Sciatic nerve (tissue), 2 donors: ENCODE measurements at regions not wholly inside any gene's neighbourhood (a gene's known extent, or its start where the extent isn't known, plus 50 kb on each side); places are given as distances from the start of the nearest gene placed in this dataset.
"Not testable (repeated sequence)": the region's sequence is repeated elsewhere in the genome, so short reads cannot be mapped to it uniquely, and the experiment has no call there.

ENCODE experiments used
- ATAC-seq: fragments of 200-7000 bp; cut with Tn5 transposase; one replicate; pipeline ENCODE4 v1.9.1; 2020; ENCODE audit warnings: mild to moderate bottlenecking, moderate library complexity
- DNase-seq: peaks from one replicate; pipeline ENCODE4 v3.0.0-alpha.2; 2020; ENCODE audit warnings: low spot score
- intact Hi-C: fragments of 100-400 bp; cut with DNase I; formaldehyde crosslinking; loops from one replicate; pipeline ENCODE4 v1.14.2; 2022
- donor health status: DM: no; HTN: no; CAD: no.
- donor health status: DM: no; HTN: no; CAD: no.

DNA sequence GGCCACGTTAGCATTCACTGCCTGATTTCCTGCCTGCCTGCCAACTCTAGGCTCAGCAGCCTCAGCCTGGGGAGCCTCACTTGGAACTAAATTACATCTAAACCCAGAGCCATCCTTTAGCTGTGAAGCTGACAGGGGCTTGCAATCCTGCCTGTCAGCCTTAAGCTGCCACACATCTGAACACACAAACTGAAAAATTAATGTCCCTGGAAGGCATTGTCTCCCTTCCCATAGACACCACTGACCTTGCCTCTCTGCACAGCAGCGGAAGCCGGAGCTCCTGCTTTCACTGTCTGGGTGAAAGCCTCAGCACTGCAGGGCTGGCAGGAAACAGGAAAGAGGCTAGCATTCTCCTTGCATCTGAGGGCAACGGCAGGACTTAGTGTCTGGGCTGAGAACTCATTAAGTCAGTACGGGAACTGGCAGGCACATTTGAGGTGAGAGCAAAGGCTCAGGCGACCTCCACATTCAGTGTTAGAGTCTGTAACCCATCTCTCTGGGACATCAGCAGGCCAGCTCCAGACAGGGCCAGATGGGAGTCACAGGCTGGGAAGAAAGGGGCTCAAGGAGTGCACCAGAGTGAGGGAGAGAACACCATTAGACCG, 452.4 kb upstream of the C16orf82 start:
- DNase-seq (no peak), ATAC-seq (no peak)
- intact Hi-C loops: no loop called here

DNA sequence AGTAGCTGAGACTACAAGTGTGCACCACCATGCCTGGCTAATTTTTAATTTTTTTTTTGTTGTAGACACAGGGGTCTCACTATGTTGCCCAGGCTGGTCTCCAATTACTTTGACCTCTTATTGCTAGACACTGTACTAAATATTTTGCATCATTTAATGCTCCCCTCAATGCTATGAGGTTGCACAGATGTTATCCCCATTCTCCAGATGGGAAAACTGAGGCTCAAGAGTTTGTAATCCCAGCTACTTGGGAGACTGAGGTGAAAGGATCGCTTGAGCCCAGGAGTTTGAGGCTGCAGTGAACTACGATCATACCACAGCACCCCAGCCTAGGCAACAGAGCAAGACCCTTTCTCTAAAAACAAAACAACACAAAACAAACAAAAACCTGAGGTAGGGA, 443.3 kb upstream of the C16orf82 start:
- no peak for DNase-seq
- ATAC-seq: no peak
- intact Hi-C loops: no loop called here

DNA sequence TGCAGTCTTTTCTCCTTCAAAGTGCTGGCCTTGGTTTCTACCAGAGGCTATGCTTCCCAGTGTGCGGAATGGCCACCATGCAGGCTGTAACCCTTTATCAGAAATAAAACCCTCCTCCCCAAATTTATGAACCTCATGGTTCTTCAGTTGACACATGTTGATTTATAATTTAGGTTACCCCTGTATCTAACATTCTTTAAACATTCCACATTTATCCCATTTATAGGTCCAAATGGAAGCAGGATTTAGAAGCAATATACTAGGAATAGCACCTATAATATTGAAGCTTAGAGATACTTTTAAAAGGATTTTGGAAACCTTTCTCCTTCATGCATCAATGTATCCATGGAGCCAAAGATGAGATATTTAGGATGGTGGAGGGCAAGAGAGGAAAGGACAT, 438.8 kb upstream of the C16orf82 start:
- no peak for DNase-seq
- ATAC-seq: no peak
- intact Hi-C loops: no loop called here

DNA sequence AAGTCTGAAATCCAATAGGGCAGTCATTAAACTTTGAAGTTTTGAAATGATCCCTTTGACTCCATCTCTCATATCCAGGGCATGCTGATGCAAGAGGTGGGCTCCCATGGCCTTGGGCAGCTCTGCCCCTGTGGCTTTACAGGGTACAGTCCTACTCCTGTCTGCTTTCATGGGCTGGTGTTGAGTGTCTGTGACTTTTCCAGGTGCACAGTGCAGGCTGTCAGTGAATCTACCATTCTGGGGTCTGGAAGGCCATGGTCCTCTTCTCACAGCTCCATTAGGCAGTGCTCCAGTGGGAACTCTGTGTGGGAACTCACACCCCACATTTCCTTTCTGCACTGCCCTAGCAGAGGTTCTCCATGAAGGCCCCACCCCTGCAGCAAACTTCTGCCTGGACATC, 435.4 kb upstream of the C16orf82 start:
- ATAC-seq, DNase-seq, intact Hi-C loops: not testable (repeated sequence)

DNA sequence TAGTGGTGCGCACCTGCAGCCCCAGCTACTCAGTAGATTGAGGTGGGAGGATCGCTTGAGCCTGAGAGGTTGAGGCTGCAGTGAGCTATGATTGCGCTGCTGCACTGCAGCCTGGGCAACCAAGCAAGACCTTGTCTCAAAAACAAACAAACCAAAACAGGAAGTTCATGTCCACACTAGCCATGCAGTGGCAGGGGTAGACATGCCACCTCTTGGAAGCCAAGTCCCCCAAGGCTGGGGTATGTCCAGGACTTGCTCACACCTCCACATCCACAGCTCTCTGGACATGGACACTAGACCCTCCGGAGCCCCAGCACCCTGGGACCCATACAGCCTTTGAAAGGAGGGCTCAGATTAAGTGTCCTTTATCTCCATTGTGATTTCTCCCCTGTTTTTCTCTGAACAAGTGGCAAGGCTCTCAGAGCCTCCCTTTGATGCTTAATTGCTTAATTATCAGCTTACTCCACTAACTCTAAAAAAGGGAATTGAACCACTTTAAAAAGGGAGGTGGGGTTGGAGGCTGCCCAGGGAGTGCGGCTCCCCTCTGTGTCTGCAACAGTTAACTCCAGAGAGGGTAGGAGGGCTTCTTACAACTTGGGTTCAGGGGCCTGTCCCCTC, 424.6 kb upstream of the C16orf82 start:
- DNase-seq (no peak), ATAC-seq (no peak)
- intact Hi-C loops: loop anchor here (10.0 kb wide), 1 partner anchor 47 kb away; no protein-coding TSS in a partner anchor

DNA sequence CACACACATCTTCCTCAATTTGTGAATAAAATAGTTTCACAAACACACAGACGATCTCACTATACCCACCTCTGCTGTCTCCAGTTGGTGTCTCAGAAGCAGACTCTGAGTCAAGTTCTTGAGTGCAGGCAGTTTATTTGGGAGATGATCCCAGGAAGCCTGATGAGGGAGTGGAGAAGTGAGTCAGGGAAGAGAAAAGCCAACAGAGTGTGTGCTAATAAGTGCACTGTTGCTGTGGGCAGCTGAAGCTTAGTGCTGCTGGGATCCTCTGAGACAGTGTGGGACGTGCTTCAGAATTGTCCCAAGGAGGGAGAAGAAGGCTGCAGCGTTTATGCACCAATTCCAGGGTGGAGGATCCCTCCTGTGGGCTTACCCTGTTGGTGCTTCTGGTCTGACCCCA, 423.2 kb upstream of the C16orf82 start:
- intact Hi-C loops: loop anchor here (10.0 kb wide), 1 partner anchor 49 kb away; no protein-coding TSS in a partner anchor
- ATAC-seq: no peak
- no peak for DNase-seq

DNA sequence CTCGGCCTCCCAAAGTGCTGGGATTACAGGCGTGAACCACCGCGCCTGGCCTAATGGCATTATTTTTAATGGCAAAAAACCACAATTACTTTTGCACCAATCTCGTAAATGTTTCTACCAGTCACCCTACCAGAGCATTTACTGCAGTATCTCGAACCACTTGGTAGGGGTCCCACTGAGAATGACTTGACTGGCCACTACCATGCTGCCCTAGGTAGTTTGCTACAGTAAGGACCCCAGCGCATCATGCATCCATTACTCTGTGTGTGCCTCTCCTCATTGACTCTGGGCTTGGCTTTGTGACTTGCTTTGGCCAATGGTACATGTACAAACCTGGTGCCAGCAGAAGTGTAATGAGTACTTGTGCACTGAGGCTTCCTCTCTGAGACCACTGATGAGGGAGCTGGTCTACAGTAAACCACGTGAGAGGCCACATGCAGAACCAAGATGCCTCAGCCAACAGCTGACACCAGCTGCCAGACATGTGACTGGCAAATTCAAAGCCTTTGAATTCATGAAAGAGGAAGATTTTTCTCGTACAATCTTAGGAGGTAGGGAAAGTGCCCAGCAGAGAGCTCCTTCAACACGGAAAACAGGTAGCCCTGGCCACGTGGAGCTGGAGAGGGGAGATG, 421.7 kb upstream of the C16orf82 start:
- intact Hi-C loops: loop anchor here (10.0 kb wide), 1 partner anchor 50 kb away; no protein-coding TSS in a partner anchor

DNA sequence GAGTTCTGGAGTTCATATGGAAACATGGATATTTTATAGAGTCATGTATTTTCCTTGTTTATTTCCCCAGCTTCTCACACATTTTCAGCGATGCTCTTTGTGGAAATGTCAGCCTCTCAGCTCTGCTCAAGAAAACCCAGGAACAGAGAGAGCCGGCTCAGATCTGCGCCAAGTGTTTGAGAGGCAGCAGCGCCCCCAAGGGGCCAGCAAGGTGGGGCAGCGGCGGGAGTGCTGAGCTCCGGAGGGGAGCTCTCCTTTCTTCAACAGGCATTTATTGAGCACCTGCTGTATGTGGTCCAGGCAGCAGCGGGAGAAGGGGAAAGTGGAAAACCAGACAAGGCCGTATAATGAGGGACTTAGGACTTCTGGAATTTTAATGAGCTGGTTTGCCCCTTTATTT, 421.1 kb upstream of the C16orf82 start:
- ATAC-seq (no peak), DNase-seq (no peak)
- intact Hi-C loops: loop anchor here (10.0 kb wide), 1 partner anchor 51 kb away; no protein-coding TSS in a partner anchor

More for the DNA sequence above, 421.7 kb upstream of the C16orf82 start:
- no peak for DNase-seq
- ATAC-seq: no peak

DNA sequence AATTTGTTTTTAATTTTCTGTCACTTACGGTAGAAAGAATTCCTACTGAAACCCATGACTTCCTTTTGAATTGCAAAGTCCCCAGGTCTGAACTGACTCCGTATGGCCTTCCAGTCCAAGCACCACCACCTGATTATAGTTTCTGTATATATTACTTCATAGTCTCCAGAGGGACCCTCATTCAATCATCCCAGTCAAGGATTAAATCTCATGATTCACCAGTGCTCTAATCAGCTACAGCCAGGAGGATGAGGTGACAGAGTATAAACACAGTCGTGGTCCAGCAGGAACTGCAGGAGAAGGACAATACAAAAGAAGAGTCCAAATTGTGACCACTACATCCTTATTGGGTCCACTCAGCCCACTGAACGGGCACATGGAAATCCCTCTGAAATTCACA, 418.9 kb upstream of the C16orf82 start:
- no peak for ATAC-seq

DNA sequence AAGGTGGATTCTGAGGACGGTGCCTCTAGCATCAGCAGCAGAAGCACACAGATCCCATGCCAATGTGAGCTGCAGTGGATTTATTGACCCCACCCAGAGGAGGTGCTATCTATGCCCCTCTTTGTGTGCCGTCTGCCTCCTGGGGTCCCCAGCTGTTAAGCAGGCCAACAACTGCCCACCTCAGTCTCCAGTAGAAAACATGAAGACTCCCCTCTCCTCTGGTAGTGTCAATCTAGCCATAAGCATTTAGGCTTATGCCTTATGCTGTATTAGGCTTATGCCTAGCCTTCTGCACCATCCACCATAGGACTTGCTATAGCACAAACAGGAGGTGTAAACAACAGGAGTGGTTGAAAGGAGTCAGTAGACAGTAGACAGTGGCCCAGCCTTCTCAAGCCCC, 417.9 kb upstream of the C16orf82 start:
- DNase-seq (no peak), ATAC-seq (no peak)
- intact Hi-C loops: loop anchor here (10.0 kb wide), 1 partner anchor 54 kb away; no protein-coding TSS in a partner anchor

More for the DNA sequence above, 418.9 kb upstream of the C16orf82 start:
- intact Hi-C loops: loop anchor here (10.0 kb wide), 1 partner anchor 53 kb away; no protein-coding TSS in a partner anchor
- DNase-seq: no peak

DNA sequence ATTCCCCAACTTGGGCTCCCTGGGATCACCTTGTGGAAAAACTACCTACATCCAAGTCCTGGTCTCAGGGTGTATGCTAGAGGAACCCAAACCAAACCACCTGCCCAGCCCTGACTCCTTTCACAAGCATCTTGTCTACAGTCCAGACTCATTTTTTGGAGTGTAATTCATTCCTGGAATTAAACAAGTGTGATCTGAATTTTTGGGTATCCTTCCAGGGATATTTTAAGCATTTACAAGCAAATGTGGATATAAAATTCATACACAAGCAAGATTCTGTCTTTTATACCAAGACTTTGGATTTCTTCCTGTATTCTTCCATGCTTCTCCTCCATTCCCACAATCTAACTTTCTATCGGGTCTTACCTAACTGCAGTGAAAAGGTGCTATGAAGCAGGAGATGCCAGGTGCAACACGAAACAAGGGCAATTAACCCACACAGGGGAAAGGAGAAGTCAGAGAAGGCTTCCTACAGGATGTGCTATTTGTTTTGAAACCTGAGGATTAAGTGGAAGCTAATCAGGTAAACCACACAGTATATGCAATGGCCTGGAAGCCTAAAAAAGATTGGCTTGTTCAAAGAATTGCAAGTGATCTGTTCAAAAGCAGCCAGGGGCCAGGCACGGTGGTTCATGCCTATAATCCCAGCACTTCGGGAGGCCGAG, 417.2 kb upstream of the C16orf82 start:
- intact Hi-C loops: loop anchor here (10.0 kb wide), 1 partner anchor 55 kb away; no protein-coding TSS in a partner anchor
- ATAC-seq: no peak
- no peak for DNase-seq

DNA sequence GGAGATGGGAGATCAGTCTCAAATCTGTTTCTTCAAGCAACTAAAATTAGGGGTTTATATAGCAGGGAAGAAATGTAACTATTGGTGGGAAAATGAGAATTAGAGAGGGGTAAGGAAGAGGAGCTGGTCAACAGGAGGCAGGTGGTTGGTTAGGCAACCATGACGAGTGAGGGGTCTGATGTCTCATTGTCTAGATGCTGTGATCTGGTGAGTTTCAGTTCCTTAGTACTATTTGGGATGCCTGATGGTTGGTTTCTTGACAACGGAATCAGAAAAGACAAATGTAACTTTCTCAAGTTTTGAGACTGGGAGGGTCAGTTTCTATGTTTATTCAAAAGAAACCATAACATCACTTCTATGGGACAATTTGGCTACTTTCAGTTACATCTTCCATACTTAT, 415.3 kb upstream of the C16orf82 start:
- intact Hi-C loops: no loop called here
- DNase-seq: no peak
- ATAC-seq: no peak

DNA sequence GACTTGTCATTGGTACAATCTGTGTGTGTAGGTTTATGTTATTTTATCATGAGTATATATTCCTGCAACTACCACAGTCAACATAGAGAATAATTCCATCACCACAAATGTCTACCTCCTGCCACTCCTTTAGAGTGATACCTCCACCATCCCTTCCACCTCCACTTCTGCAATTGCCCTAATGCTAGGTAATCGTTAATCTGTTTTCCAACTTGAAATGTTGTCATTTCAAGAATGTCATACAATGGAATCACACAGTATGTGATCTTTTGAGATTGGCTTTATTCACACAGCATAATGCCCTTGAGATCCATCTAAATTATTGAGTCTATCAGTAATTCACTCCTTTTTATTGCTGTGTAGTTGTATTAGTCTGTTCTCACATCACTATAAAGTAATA, 414.8 kb upstream of the C16orf82 start:
- intact Hi-C loops: no loop called here
- DNase-seq (no peak), ATAC-seq (no peak)

DNA sequence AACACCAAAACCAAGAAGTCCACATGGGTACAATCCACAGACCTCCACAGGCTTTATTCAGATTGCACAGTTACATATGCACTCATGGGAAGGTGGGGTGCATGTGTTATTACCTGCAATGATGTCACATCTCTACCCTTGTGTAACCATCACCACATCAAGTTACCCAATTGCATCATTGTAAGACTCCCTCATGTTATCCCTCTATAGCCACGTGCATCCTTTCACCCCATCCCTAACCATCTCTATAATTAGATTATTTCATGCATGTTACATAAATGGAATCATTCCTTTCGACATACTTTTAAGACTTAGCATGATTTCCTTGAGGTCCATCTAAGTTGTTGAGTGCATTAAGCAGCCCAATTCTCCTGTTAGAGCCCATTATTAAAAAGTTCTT, 408.2 kb upstream of the C16orf82 start:
- intact Hi-C loops: no loop called here
- ATAC-seq (no peak), DNase-seq (no peak)

DNA sequence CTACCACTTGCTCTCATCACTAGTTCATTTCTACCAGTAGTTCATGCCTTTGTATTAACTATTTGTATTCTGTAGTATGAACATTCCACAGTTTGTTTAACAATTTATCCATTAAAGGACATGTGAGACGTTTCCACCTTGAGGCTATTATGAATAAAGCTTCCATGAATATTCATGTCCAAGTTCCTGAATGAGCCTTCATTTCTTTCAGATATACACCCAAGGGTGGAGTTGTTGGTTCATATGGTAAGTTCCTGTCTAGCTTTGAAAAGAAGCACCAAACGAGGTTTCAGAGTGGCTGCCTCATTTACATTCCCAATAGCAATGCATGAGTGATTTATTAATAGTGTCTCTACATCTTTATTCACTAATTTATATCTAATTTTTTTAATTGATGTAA, 407.8 kb upstream of the C16orf82 start:
- intact Hi-C loops: no loop called here

DNA sequence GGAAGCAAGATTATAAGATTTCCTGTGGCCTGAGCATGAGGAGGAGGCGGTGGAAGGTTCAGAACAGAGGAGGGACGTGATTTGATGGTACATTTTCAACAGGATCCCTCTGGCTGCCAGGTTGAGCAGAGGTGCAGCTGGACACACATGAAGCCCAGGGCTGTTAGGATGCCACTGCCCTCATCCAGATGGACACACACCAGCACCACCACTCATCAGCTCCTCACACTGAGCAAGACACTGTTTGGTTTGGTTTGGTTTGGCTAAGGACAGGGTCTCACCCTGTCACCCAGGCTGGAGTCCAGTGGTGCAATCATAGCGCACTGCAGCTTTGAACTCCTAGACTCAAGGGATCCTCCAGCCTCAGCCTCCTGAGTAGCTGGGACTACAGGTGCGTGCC, 402.6 kb upstream of the C16orf82 start:
- DNase-seq (no peak), ATAC-seq (no peak)
- intact Hi-C loops: no loop called here

More for the DNA sequence above, 407.8 kb upstream of the C16orf82 start:
- ATAC-seq (no peak), DNase-seq (no peak)

DNA sequence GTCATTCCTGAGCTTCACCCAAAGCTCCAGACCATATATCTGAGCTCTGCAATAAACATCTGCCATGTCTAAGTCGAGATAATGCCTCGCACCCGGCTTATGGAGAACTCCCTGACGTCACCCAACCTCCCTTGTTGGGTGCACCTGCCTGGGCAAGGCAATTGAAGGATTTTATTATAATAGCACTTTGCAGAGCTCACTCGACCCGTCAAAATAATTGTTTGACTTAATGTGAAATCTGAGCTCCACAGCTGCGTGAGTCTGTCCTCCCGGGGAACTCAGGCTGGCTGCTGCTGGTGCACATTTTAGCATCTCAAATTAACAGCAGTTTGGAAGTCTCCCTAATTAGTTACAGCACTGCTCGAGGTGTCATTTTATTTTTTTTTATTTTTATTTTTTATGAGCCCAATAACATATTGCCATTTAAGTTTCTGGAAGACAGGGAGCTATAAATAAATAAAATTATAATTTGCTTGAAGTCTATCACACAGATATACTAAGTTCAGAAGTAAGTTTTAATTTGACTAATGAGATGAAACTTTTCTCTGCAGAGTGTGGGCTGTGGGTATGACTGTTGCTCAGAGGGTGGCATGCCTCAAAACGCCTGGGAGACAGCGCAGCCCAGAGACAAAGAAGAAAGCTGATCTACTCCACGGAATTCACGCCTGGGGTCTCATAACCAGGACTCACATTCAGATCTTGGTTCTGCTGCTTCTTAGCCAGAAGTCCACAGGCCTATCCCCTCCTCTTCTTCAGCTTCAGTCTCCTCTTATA, 401.4 kb upstream of the C16orf82 start:
- DNase-seq: no peak
- intact Hi-C loops: no loop called here
- no peak for ATAC-seq

DNA sequence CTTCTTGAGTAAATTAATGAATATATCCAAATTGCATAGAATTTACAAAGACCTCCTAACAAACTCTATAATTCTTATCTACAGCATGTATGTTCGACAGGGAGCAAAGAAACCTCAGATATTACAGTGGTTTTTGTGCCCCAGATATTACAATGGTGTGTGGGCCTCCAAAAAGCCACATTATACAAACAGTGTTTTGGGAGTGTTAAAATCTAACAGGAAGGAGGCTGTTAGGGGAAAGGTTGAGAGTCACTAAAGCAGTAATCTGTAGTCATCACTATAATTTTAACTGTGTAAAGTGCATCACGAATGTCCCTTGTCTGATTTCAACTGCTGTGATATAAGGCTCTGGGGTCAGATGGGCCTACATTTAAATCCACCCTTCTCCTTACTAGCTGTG, 400.2 kb upstream of the C16orf82 start:
- intact Hi-C loops: no loop called here
- no peak for DNase-seq
- ATAC-seq: no peak

DNA sequence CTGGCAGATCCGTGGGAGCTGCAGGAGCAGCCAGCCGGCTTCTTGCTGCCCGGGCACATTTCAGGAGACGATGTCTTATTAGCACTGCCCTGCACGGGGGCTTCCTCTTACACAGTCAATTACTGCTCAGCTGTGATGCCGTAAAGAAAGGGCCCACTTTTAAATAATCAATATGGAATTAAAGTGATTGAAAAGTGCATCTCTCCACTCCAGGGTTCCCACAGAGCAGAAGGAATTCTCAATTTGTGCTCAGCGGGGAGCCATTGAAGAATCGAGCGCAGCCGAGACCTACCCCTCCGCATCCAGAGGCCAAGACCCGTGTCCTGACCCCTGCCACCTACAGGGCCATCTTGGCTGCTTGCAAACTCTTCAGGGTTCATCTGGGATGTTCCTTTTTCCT, 399.4 kb upstream of the C16orf82 start:
- ATAC-seq (no peak), DNase-seq (no peak)
- intact Hi-C loops: no loop called here
